ENCODE measurements at regions not wholly inside any gene's neighbourhood (a gene's known extent, or its start where the extent isn't known, plus 50 kb on each side); places are given as distances from the start of the nearest gene placed in this dataset.

- peak in 1 of 2 experiments; percentile 10 for DNase-seq
- Histone ChIP-seq H3K4me1 (peaks cover 14% of the 10 kb centered on the region; the same call in 1 of the 2 replicates), H3K27ac (no peak overlapping the region), H3K4me3 (no peak overlapping the region), H3K36me3 (no peaks in the 10 kb centered on the region), H3K27me3 (no peaks in the 10 kb centered on the region), H3K9me3 (replicated peaks) (no peaks in the 10 kb centered on the region)
Measured at GRCh38 chr2:152227969-152228592, 52.5 kb upstream of the STAM2 start.

- H3K4me3 ChIP-seq: no peak overlapping the region
- no peaks in the 10 kb centered on the region for H3K9me3 ChIP-seq (replicated peaks)
- no peak for DNase-seq
- H3K4me1 ChIP-seq: peaks cover 3% of the 10 kb centered on the region; the same call in 1 of the 2 replicates
- H3K27me3 ChIP-seq: no peaks in the 10 kb centered on the region
- H3K27ac ChIP-seq: no peak overlapping the region
- H3K36me3 ChIP-seq: no peaks in the 10 kb centered on the region
Measured at GRCh38 chr2:152231446-152231845, 55.9 kb upstream of the STAM2 start.

GRCh38 chr2:152234277-152234676 is 58.7 kb upstream of the STAM2 start:
- Histone ChIP-seq H3K4me1 (no peaks in the 10 kb centered on the region), H3K9me3 (replicated peaks) (no peaks in the 10 kb centered on the region), H3K27me3 (no peaks in the 10 kb centered on the region), H3K4me3 (no peak overlapping the region), H3K36me3 (no peaks in the 10 kb centered on the region), H3K27ac (no peak overlapping the region)
- no peak for DNase-seq

GRCh38 chr2:152236191-152236925 is 60.8 kb upstream of the STAM2 start:
- H3K36me3 ChIP-seq: no peaks in the 10 kb centered on the region
- H3K4me1 ChIP-seq: no peaks in the 10 kb centered on the region
- H3K27me3 ChIP-seq: no peaks in the 10 kb centered on the region
- H3K9me3 ChIP-seq (replicated peaks): no peaks in the 10 kb centered on the region
- DNase-seq: no peak
- H3K4me3 ChIP-seq: no peak overlapping the region
- no peak overlapping the region for H3K27ac ChIP-seq

GRCh38 chr2:152238016-152238415 is 62.5 kb upstream of the STAM2 start:
- Histone ChIP-seq H3K27me3 (no peaks in the 10 kb centered on the region), H3K27ac (no peak overlapping the region), H3K36me3 (no peaks in the 10 kb centered on the region), H3K9me3 (replicated peaks) (no peaks in the 10 kb centered on the region), H3K4me3 (no peak overlapping the region), H3K4me1 (no peaks in the 10 kb centered on the region)
- no peak for DNase-seq

GRCh38 chr2:152240559-152241231 is 65.1 kb upstream of the STAM2 start:
- Histone ChIP-seq H3K27me3 (no peaks in the 10 kb centered on the region), H3K4me1 (no peaks in the 10 kb centered on the region), H3K4me3 (no peak overlapping the region), H3K9me3 (replicated peaks) (no peaks in the 10 kb centered on the region), H3K27ac (no peak overlapping the region), H3K36me3 (no peaks in the 10 kb centered on the region)
- DNase-seq: no peak

GRCh38 chr2:152241948-152242729 is 66.6 kb upstream of the STAM2 start:
- no peak for DNase-seq
- H3K27me3 ChIP-seq: no peaks in the 10 kb centered on the region
- H3K9me3 ChIP-seq (replicated peaks): no peaks in the 10 kb centered on the region
- no peaks in the 10 kb centered on the region for H3K36me3 ChIP-seq
- H3K4me3 ChIP-seq: no peak overlapping the region
- no peak overlapping the region for H3K27ac ChIP-seq
- no peaks in the 10 kb centered on the region for H3K4me1 ChIP-seq

- no peak for DNase-seq
- H3K36me3 ChIP-seq: no peaks in the 10 kb centered on the region
Measured at GRCh38 chr2:152242787-152243472, 67.4 kb upstream of the STAM2 start.

GRCh38 chr2:152243761-152244640 is 68.4 kb upstream of the STAM2 start:
- DNase-seq: no peak
- Histone ChIP-seq H3K9me3 (replicated peaks) (no peaks in the 10 kb centered on the region), H3K27me3 (no peaks in the 10 kb centered on the region), H3K4me3 (no peak overlapping the region), H3K27ac (no peak overlapping the region), H3K36me3 (no peaks in the 10 kb centered on the region), H3K4me1 (no peaks in the 10 kb centered on the region)

More at GRCh38 chr2:152242787-152243472, 67.4 kb upstream of the STAM2 start:
- H3K4me3 ChIP-seq: no peak overlapping the region
- no peaks in the 10 kb centered on the region for H3K4me1 ChIP-seq
- H3K27me3 ChIP-seq: no peaks in the 10 kb centered on the region
- no peaks in the 10 kb centered on the region for H3K9me3 ChIP-seq (replicated peaks)
- H3K27ac ChIP-seq: no peak overlapping the region

- H3K9me3 ChIP-seq (replicated peaks): no peaks in the 10 kb centered on the region
Measured at GRCh38 chr2:152245653-152246052, 70.1 kb upstream of the STAM2 start.

GRCh38 chr2:152246686-152247336 is 71.2 kb upstream of the STAM2 start:
- no peaks in the 10 kb centered on the region for H3K27me3 ChIP-seq
- H3K4me1 ChIP-seq: no peaks in the 10 kb centered on the region
- H3K4me3 ChIP-seq: no peak overlapping the region
- no peaks in the 10 kb centered on the region for H3K36me3 ChIP-seq
- DNase-seq: no peak
- no peaks in the 10 kb centered on the region for H3K9me3 ChIP-seq (replicated peaks)
- H3K27ac ChIP-seq: no peak overlapping the region

More at GRCh38 chr2:152245653-152246052, 70.1 kb upstream of the STAM2 start:
- no peak for DNase-seq
- Histone ChIP-seq H3K27ac (no peak overlapping the region), H3K4me3 (no peak overlapping the region), H3K36me3 (no peaks in the 10 kb centered on the region), H3K27me3 (no peaks in the 10 kb centered on the region), H3K4me1 (no peaks in the 10 kb centered on the region)

GRCh38 chr2:152247337-152247695 is 71.8 kb upstream of the STAM2 start:
- no peaks in the 10 kb centered on the region for H3K9me3 ChIP-seq (replicated peaks)

GRCh38 chr2:152250421-152251100 is 75.0 kb upstream of the STAM2 start:
- peak in 1 of 2 experiments; percentile 4 for DNase-seq
- H3K4me1 ChIP-seq: no peaks in the 10 kb centered on the region
- H3K4me3 ChIP-seq: no peak overlapping the region
- no peak overlapping the region for H3K27ac ChIP-seq
- no peaks in the 10 kb centered on the region for H3K9me3 ChIP-seq (replicated peaks)
- H3K27me3 ChIP-seq: no peaks in the 10 kb centered on the region
- H3K36me3 ChIP-seq: no peaks in the 10 kb centered on the region

More at GRCh38 chr2:152247337-152247695, 71.8 kb upstream of the STAM2 start:
- Histone ChIP-seq H3K36me3 (no peaks in the 10 kb centered on the region), H3K27ac (no peak overlapping the region), H3K4me1 (no peaks in the 10 kb centered on the region), H3K4me3 (no peak overlapping the region), H3K27me3 (no peaks in the 10 kb centered on the region)
- DNase-seq: no peak
